Smooth muscle cell (in vitro differentiated cells): ENCODE measurements at regions not wholly inside any gene's neighbourhood (a gene's known extent, or its start where the extent isn't known, plus 50 kb on each side); places are given as distances from the start of the nearest gene placed in this dataset.

Experiments
- DNase-seq: peaks from one replicate; lab custom pipeline; 2025; ENCODE audit not compliant: unreplicated experiment; lab: John Stamatoyannopoulos, UW
- H2AFZ ChIP-seq: fragments of 200-600 bp; sonication (generic); 2 replicates; pipeline ENCODE4 v1.6.0; 2016; ENCODE audit warnings: antibody characterized with exemption, low read depth, mild to moderate bottlenecking
- H3F3A ChIP-seq: fragments of 200-600 bp; sonication (generic); 2 replicates; pipeline ENCODE4 v1.6.0; 2017; ENCODE audit warnings: antibody characterized with exemption, low read depth
- H3K27ac ChIP-seq: fragments of 200-600 bp; sonication (generic); 2 replicates; pipeline ENCODE4 v1.5.1; 2016; ENCODE audit warnings: low read depth, mild to moderate bottlenecking
- H3K27me3 ChIP-seq: fragments of 200-600 bp; sonication (generic); 2 replicates; pipeline ENCODE4 v1.6.1; 2016; ENCODE audit warnings: low read depth, mild to moderate bottlenecking
- H3K36me3 ChIP-seq: fragments of 200-600 bp; sonication (generic); 2 replicates; pipeline ENCODE4 v1.5.1; 2016; ENCODE audit warnings: low read depth
- H3K4me1 ChIP-seq: fragments of 200-600 bp; sonication (generic); 2 replicates; pipeline ENCODE4 v1.5.1; 2016; ENCODE audit warnings: low read depth
- H3K4me2 ChIP-seq: fragments of 200-600 bp; sonication (generic); 2 replicates; pipeline ENCODE4 v1.6.0; 2016; ENCODE audit warnings: mild to moderate bottlenecking
- H3K4me3 ChIP-seq: fragments of 200-600 bp; sonication (generic); 2 replicates; pipeline ENCODE4 v1.5.1; 2016; ENCODE audit warnings: mild to moderate bottlenecking
- H3K79me2 ChIP-seq: fragments of 200-600 bp; sonication (generic); 2 replicates; pipeline ENCODE4 v1.6.0; 2016; ENCODE audit warnings: low read depth, mild to moderate bottlenecking
- H3K9ac ChIP-seq: fragments of 200-600 bp; sonication (generic); 2 replicates; pipeline ENCODE4 v1.6.0; 2016; ENCODE audit warnings: low read depth
- H3K9me3 ChIP-seq: fragments of 200-600 bp; sonication (generic); replicated peaks from 2 replicates; pipeline ENCODE4 v1.5.1; 2016; ENCODE audit warnings: low read depth
- H4K20me1 ChIP-seq: fragments of 200-600 bp; sonication (generic); 2 replicates; pipeline ENCODE4 v1.6.0; 2016; ENCODE audit warnings: low read depth
- WGBS: methylation state at CpG from one replicate; pipeline ENCODE4 v1.1.7; 2016; ENCODE audit warnings: low lambda C conversion rate; 5-methylcytosine and 5-hydroxymethylcytosine counted together
- TF ChIP-seq, protein P1 (sequence below): fragments of 200-600 bp; sonication (generic); IDR thresholded peaks from 2 replicates; pipeline ENCODE4 v1.5.1; 2017; ENCODE audit warnings: borderline replicate concordance, mild to moderate bottlenecking, antibody characterized with exemption; ENCODE audit not compliant: insufficient read depth, poor library complexity, severe bottlenecking

DNA sequence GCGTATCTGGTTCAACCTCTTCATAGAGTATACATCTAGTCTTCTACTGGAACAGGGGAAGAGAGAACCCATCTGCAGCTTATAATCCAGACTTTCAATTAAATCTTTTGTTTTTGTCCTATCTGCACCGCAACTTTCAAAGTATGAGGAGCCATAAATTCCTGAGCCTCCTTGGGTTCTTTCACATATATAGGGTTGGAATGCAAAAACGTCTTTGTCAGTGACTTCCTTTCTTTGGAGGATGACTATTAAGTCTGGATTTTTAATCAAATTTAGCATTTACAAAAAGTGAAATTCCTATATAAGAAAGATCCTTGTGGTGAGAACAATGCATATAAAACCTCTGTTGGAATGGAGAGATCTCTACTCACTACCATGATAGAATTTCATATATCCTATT is 370.8 kb downstream of the TMEM38B start:
- no peaks in the 10 kb centered on the region for H3K27me3 ChIP-seq
- no peak overlapping the region for H3K4me2 ChIP-seq
- H3K9ac ChIP-seq = no peak overlapping the region
- no peak overlapping the region for H3K4me3 ChIP-seq
- no peak overlapping the region for H2AFZ ChIP-seq
- H3K9me3 ChIP-seq = no peaks in the 10 kb centered on the region
- H3K27ac ChIP-seq = no peak overlapping the region
- no peak for DNase-seq
- 84% methylated on average over 3 of the region's 3 CpGs for WGBS
- TF ChIP-seq, protein P1, sequence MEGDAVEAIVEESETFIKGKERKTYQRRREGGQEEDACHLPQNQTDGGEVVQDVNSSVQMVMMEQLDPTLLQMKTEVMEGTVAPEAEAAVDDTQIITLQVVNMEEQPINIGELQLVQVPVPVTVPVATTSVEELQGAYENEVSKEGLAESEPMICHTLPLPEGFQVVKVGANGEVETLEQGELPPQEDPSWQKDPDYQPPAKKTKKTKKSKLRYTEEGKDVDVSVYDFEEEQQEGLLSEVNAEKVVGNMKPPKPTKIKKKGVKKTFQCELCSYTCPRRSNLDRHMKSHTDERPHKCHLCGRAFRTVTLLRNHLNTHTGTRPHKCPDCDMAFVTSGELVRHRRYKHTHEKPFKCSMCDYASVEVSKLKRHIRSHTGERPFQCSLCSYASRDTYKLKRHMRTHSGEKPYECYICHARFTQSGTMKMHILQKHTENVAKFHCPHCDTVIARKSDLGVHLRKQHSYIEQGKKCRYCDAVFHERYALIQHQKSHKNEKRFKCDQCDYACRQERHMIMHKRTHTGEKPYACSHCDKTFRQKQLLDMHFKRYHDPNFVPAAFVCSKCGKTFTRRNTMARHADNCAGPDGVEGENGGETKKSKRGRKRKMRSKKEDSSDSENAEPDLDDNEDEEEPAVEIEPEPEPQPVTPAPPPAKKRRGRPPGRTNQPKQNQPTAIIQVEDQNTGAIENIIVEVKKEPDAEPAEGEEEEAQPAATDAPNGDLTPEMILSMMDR = no peak
- no peaks in the 10 kb centered on the region for H3F3A ChIP-seq
- no peaks in the 10 kb centered on the region for H4K20me1 ChIP-seq
- H3K4me1 ChIP-seq = no peaks in the 10 kb centered on the region
- H3K79me2 ChIP-seq = no peaks in the 10 kb centered on the region
- no peaks in the 10 kb centered on the region for H3K36me3 ChIP-seq

DNA sequence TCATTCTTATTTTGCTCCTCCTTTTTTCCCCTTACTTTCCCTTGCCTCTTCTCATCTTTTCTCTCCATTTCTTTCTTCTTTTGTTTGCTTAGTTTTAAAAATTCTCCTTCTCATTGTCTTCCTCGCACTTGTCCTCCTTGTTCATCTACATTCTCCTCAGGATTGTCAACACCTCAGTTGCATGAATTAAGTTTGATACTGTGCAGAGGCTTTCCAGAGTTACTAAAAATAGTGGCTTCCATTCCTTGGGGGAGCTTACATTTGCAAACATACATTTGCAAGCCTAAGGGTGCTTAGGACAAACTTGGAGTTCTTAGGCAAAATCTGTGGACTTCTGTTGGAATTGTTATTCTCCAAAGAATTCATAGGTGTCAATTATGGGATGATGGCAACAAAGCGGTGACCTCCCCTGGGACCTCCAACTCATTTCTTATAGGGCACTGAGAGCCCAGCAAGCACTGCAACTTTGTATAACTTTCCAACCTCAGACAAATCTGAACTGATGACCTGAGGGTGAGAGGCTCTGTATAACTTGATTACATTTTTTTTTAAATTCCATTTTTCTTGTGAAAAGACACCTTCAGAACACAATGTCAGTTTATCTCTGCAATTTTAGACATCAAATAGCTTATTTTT is 371.4 kb downstream of the TMEM38B start:
- 88% methylated on average over 2 of the region's 2 CpGs for WGBS
- H3F3A ChIP-seq = no peaks in the 10 kb centered on the region
- no peak overlapping the region for H2AFZ ChIP-seq
- H3K79me2 ChIP-seq = no peaks in the 10 kb centered on the region
- no peak for DNase-seq
- no peaks in the 10 kb centered on the region for H3K4me1 ChIP-seq
- H3K27ac ChIP-seq = no peak overlapping the region
- H3K9me3 ChIP-seq = no peaks in the 10 kb centered on the region
- TF ChIP-seq, protein P1 = no peak
- no peaks in the 10 kb centered on the region for H3K27me3 ChIP-seq
- no peaks in the 10 kb centered on the region for H4K20me1 ChIP-seq
- no peaks in the 10 kb centered on the region for H3K36me3 ChIP-seq
- H3K4me3 ChIP-seq = no peak overlapping the region
- no peak overlapping the region for H3K4me2 ChIP-seq
- H3K9ac ChIP-seq = no peak overlapping the region

- TF ChIP-seq, protein P1 = no peak
- no peak overlapping the region for H2AFZ ChIP-seq
- H3K9me3 ChIP-seq = no peaks in the 10 kb centered on the region
- H3K27me3 ChIP-seq = no peaks in the 10 kb centered on the region
- no peak overlapping the region for H3K4me2 ChIP-seq
- H3K36me3 ChIP-seq = no peaks in the 10 kb centered on the region
- no peak overlapping the region for H3K27ac ChIP-seq
- no peak overlapping the region for H3K4me3 ChIP-seq
- no peaks in the 10 kb centered on the region for H4K20me1 ChIP-seq
- H3K79me2 ChIP-seq = no peaks in the 10 kb centered on the region
- no peak overlapping the region for H3K9ac ChIP-seq
- H3K4me1 ChIP-seq = no peaks in the 10 kb centered on the region
- DNase-seq = no peak
- WGBS = 93% methylated on average over 8 of the region's 8 CpGs
- no peaks in the 10 kb centered on the region for H3F3A ChIP-seq
Measured at GRCh38 chr9:106066940-106067524, 372.7 kb downstream of the TMEM38B start.

DNA sequence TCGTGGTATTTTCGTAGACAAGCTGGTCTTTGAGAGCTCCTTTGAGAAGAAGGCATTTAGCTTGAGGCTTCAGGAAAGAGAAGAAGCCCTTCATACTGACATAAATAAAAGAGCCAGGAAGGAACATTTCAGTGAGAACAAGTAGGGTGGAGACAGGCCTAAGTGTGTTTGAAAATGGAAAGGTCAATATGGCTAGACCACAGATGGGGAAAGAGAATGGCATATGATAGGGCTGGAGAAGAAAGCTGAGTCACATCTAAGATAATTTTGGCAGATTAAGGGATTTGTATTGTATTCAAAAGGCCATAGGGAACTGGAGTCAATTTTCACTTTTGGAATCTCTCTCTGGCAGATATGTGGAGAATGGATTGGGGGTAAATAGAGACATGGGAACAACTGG is 374.9 kb downstream of the TMEM38B start:
- WGBS = 68% methylated on average over 2 of the region's 2 CpGs
- no peak overlapping the region for H2AFZ ChIP-seq
- H4K20me1 ChIP-seq = no peaks in the 10 kb centered on the region
- DNase-seq = no peak
- TF ChIP-seq, protein P1 = no peak
- no peak overlapping the region for H3K4me2 ChIP-seq
- H3K4me3 ChIP-seq = no peak overlapping the region
- H3F3A ChIP-seq = no peaks in the 10 kb centered on the region
- H3K9me3 ChIP-seq = no peaks in the 10 kb centered on the region
- no peak overlapping the region for H3K9ac ChIP-seq
- H3K79me2 ChIP-seq = no peaks in the 10 kb centered on the region
- H3K36me3 ChIP-seq = no peaks in the 10 kb centered on the region
- no peaks in the 10 kb centered on the region for H3K4me1 ChIP-seq
- H3K27ac ChIP-seq = no peak overlapping the region
- H3K27me3 ChIP-seq = no peaks in the 10 kb centered on the region
